HEK293T (cell line): ENCODE measurements at regions not wholly inside any gene's neighbourhood (a gene's known extent, or its start where the extent isn't known, plus 50 kb on each side); places are given as distances from the start of the nearest gene placed in this dataset.

ENCODE experiments used
- CTCF ChIA-PET: fragments of 350-600 bp; formaldehyde crosslinking; extraction: SDS; loops from one replicate; lab custom pipeline; 2021; ENCODE audit warnings: antibody characterized with exemption, inconsistent platforms; lab: Yijun Ruan, JAX
- POLR2A ChIA-PET: fragments of 350-600 bp; formaldehyde crosslinking; extraction: SDS; loops from one replicate; lab custom pipeline; 2020; ENCODE audit warnings: antibody characterized with exemption, inconsistent platforms; lab: Yijun Ruan, JAX
- DNase-seq: peaks from one replicate; pipeline ENCODE4 v3.0.0; 2012; ENCODE audit warnings: mixed read lengths; ENCODE audit errors: extremely low spot score
- ARNT ChIP-seq: fragments of 450-650 bp; IDR thresholded peaks from 2 replicates; pipeline ENCODE4 v1.6.1; 2017; ENCODE audit warnings: mild to moderate bottlenecking
- BHLHE40 ChIP-seq: fragments of 450-650 bp; IDR thresholded peaks from 2 replicates; pipeline ENCODE4 v1.6.1; 2016; ENCODE audit warnings: mild to moderate bottlenecking, moderate library complexity, borderline replicate concordance
- CTBP1 ChIP-seq: fragments of 450-650 bp; IDR thresholded peaks from 2 replicates; pipeline ENCODE4 v1.6.1; 2016; ENCODE audit warnings: borderline replicate concordance
- ELF4 ChIP-seq: fragments of 450-650 bp; IDR thresholded peaks from 2 replicates; pipeline ENCODE4 v1.6.1; 2017; ENCODE audit warnings: antibody characterized with exemption
- FOXA1 ChIP-seq: fragments of 450-650 bp; IDR thresholded peaks from 2 replicates; pipeline ENCODE4 v1.6.1; 2016; ENCODE audit warnings: mild to moderate bottlenecking
- FOXK2 ChIP-seq: fragments of 450-650 bp; IDR thresholded peaks from 2 replicates; pipeline ENCODE4 v1.6.1; 2016; ENCODE audit warnings: mild to moderate bottlenecking
- FOXM1 ChIP-seq: fragments of 450-650 bp; IDR thresholded peaks from 2 replicates; pipeline ENCODE4 v1.6.1; 2017; ENCODE audit warnings: mild to moderate bottlenecking, borderline replicate concordance
- HDGF ChIP-seq: fragments of 450-650 bp; IDR thresholded peaks from 2 replicates; pipeline ENCODE4 v1.6.1; 2017; ENCODE audit warnings: antibody characterized with exemption, borderline replicate concordance
- L3MBTL2 ChIP-seq: fragments of 450-650 bp; conservative IDR thresholded peaks from 2 replicates; pipeline ENCODE4 v1.6.1; 2016; ENCODE audit warnings: mild to moderate bottlenecking
- LEF1 ChIP-seq: fragments of 450-650 bp; IDR thresholded peaks from 2 replicates; pipeline ENCODE4 v1.6.1; 2017; ENCODE audit warnings: mild to moderate bottlenecking, borderline replicate concordance
- NFRKB ChIP-seq: fragments of 450-650 bp; IDR thresholded peaks from 2 replicates; pipeline ENCODE4 v1.6.1; 2016; ENCODE audit warnings: mild to moderate bottlenecking, moderate library complexity
- PKNOX1 ChIP-seq: fragments of 450-650 bp; IDR thresholded peaks from 2 replicates; pipeline ENCODE4 v1.6.1; 2016
- SP1 ChIP-seq: fragments of 450-650 bp; IDR thresholded peaks from 2 replicates; pipeline ENCODE4 v1.6.1; 2017
- SUZ12 ChIP-seq: fragments of 450-650 bp; IDR thresholded peaks from 2 replicates; pipeline ENCODE4 v1.6.1; 2016; ENCODE audit warnings: mild to moderate bottlenecking
- TARDBP ChIP-seq: fragments of 450-650 bp; IDR thresholded peaks from 2 replicates; pipeline ENCODE4 v1.6.1; 2016

- CTCF ChIA-PET = no interaction called here
- no peak for TF ChIP-seq CTBP1
- no peak for TF ChIP-seq NFRKB
- no peak for TF ChIP-seq L3MBTL2
- no peak for TF ChIP-seq FOXM1
- TF ChIP-seq FOXA1 = no peak
- TF ChIP-seq ARNT = no peak
- TF ChIP-seq SP1 = no peak
- no peak for TF ChIP-seq PKNOX1
- TF ChIP-seq LEF1 = no peak
Measured at GRCh38 chr7:106545275-106545674, 115.7 kb downstream of the CCDC71L start.

DNA sequence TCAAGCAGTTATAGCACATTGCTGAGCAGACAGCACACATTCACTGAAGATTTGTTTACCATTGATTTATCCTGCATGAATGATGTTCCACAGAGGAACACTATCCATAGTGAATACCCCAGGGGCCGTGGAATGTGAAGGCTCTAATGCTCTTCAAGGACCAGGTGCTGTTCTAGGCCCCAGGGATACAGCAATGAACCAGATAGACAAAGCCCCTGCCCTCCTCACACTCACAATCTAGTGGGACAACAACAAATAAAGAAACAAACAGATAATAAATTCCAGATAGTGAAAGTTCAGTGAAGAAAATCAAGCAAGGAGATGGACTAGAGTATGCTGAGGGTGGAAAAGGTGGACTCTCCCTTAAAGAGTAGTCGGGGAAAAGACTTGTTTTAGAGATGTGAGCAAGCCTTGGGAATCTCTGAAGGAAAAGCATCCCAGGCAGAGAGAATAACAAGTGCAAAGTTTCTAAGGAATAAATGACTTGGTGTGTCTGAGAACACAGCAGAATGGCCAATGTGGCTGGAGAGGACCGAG is 117.7 kb downstream of the CCDC71L start:
- TF ChIP-seq FOXK2 (no peak), LEF1 (no peak), SUZ12 (no peak), HDGF (no peak), L3MBTL2 (no peak)
- no peak for DNase-seq
- CTCF ChIA-PET = interaction anchor here (0.6 to 2.0 kb wide), 10 partner anchors 8 to 592 kb away, joined by 3 to 10 read pairs (median 4); no protein-coding TSS in a partner anchor
- POLR2A ChIA-PET = interaction anchor here (0.6 to 1.2 kb wide), 2 partner anchors 118 to 261 kb away, joined by 3 to 5 read pairs; partner anchors contain the start of gene CCDC71L

More at GRCh38 chr7:106545275-106545674, 115.7 kb downstream of the CCDC71L start:
- POLR2A ChIA-PET = no interaction called here
- no peak for DNase-seq

DNA sequence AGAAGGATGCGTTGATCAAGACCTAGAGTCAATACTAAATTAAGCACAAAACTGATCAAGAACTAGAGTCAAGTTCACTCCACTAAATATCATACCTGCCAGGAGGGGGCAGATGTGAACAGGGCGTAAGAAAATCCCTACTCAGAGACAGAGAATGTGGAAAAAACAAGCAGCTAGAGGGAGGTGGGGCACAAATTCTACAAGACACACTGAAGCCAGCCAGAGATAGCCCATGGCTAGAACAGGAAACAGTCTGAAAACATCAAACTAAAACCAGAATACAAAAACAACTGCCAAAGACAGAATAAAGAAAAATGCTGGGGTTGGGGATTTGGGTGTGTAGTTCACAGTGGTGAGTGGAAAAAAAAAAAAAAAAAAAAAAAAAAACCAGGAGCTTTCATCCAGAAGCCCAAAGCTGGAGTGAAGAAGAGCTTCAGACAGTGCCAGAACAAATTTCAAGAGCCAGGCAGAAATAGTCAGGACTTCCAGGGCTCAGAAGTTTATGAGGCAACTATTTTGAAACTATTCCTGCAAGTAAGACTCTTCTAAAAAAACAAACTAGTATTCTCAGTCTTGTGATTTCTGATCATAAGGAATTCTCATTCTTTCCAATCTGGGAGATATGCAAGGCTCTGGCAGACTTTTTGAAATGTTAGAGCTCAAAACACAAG is 118.3 kb downstream of the CCDC71L start:
- ChIA-PET POLR2A (interaction anchor here (0.6 to 1.2 kb wide), 2 partner anchors 118 to 261 kb away, joined by 3 to 5 read pairs; partner anchors contain the start of gene CCDC71L), CTCF (interaction anchor here (0.6 to 2.0 kb wide), 10 partner anchors 9 to 592 kb away, joined by 3 to 10 read pairs (median 4); no protein-coding TSS in a partner anchor)
- TF ChIP-seq LEF1 = no peak
- no peak for TF ChIP-seq TARDBP
- TF ChIP-seq FOXM1 = no peak
- no peak for TF ChIP-seq FOXA1
- TF ChIP-seq ARNT = no peak
- DNase-seq = peak; percentile 50

GRCh38 chr7:106538638-106539037 is 122.3 kb downstream of the CCDC71L start:
- ChIA-PET POLR2A (no interaction called here), CTCF (no interaction called here)
- TF ChIP-seq PKNOX1 = no peak
- TF ChIP-seq LEF1 = no peak
- no peak for TF ChIP-seq SUZ12
- TF ChIP-seq ELF4 = no peak
- no peak for DNase-seq

- no peak for TF ChIP-seq NFRKB
- TF ChIP-seq FOXA1 = no peak
- no peak for TF ChIP-seq BHLHE40
- TF ChIP-seq CTBP1 = no peak
- no peak for TF ChIP-seq L3MBTL2
- TF ChIP-seq FOXM1 = no peak
- no peak for TF ChIP-seq LEF1
- TF ChIP-seq TARDBP = no peak
- no peak for TF ChIP-seq ELF4
- no peak for TF ChIP-seq HDGF
- no peak for TF ChIP-seq PKNOX1
- no peak for TF ChIP-seq ARNT
- DNase-seq = no peak
- CTCF ChIA-PET = no interaction called here
- POLR2A ChIA-PET = no interaction called here
Measured at GRCh38 chr7:106537119-106537518, 123.8 kb downstream of the CCDC71L start.

DNA sequence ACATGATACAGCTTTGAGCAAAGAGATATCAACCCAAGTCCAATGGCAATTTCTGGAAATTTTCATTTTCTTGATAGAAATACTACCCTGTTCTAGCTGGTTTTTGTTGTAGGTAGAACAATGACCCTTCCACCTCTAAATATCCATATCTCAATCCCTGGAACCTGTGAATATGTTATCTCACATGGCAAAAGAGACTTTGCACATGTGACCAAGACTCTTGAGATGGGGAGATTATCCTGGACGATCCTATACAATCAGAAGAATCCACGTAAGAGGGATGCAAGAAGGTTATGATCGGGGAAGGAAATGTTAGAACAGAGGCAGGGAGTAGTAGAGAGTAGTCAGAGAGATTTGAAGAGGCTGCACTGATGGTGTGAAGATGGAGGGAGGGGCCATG is 124.9 kb downstream of the CCDC71L start:
- ChIA-PET POLR2A (no interaction called here), CTCF (no interaction called here)
- no peak for DNase-seq
- TF ChIP-seq ARNT (no peak), SUZ12 (no peak), FOXM1 (no peak), HDGF (no peak), NFRKB (no peak), TARDBP (no peak), FOXK2 (no peak), LEF1 (no peak), CTBP1 (no peak), L3MBTL2 (no peak), PKNOX1 (no peak), ELF4 (no peak)
